ENCODE measurements at regions not wholly inside any gene's neighbourhood (a gene's known extent, or its start where the extent isn't known, plus 50 kb on each side); places are given as distances from the start of the nearest gene placed in this dataset.
"Not testable (repeated sequence)": the region's sequence is repeated elsewhere in the genome, so short reads cannot be mapped to it uniquely, and the experiment has no call there.

- no peaks in the 10 kb centered on the region for H3K27me3 ChIP-seq (ENCODE audit: insufficient read depth in 3 of 3, low read length in 2 of 3)
- no peaks in the 10 kb centered on the region for H3K4me1 ChIP-seq
- no peak for ATAC-seq
- no peak overlapping the region for H3K4me3 ChIP-seq
- no peak for DNase-seq
- intact Hi-C loops (cut with DNase I) = no loop called here
- no peak overlapping the region for H3K27ac ChIP-seq
- no peaks in the 10 kb centered on the region for H3K36me3 ChIP-seq (ENCODE audit: insufficient read depth in 1 of 2, low read depth in 1 of 2)
- H3K9me3 ChIP-seq = no peaks in the 10 kb centered on the region
- no peak for TF ChIP-seq CTCF (IDR thresholded peaks at IDR 0.05)
- WGBS, 3 donors = 62 to 69% (median 65%) methylated on average over 4 of the region's 4 CpGs
Measured at GRCh38 chr3:152646004-152646403, 188.9 kb upstream of the P2RY1 start.

GRCh38 chr3:152650177-152650576, 184.8 kb upstream of the P2RY1 start:
- 26 to 42% (median 28%) methylated on average over 4 of the region's 4 CpGs for WGBS, 3 donors
- Histone ChIP-seq H3K27ac (no peak overlapping the region), H3K9me3 (no peaks in the 10 kb centered on the region), H3K27me3 (ENCODE audit: insufficient read depth in 3 of 3, low read length in 2 of 3) (no peaks in the 10 kb centered on the region), H3K36me3 (ENCODE audit: insufficient read depth in 1 of 2, low read depth in 1 of 2) (no peaks in the 10 kb centered on the region), H3K4me3 (no peak overlapping the region), H3K4me1 (no peaks in the 10 kb centered on the region)
- no peak for TF ChIP-seq CTCF (IDR thresholded peaks at IDR 0.05)
- ATAC-seq (no peak), DNase-seq (no peak)
- intact Hi-C loops (cut with DNase I) = no loop called here

GRCh38 chr3:152650923-152651322, 184.0 kb upstream of the P2RY1 start:
- H3K27me3 ChIP-seq (ENCODE audit: insufficient read depth in 3 of 3, low read length in 2 of 3); DNase-seq; intact Hi-C loops (cut with DNase I); ATAC-seq; H3K9me3 ChIP-seq; H3K4me3 ChIP-seq; H3K27ac ChIP-seq; H3K4me1 ChIP-seq; H3K36me3 ChIP-seq (ENCODE audit: insufficient read depth in 1 of 2, low read depth in 1 of 2): not testable (repeated sequence)
- WGBS, 3 donors = 93 to 98% (median 98%) methylated on average over 4 of the region's 4 CpGs

GRCh38 chr3:152656214-152656971, 178.5 kb upstream of the P2RY1 start:
- Histone ChIP-seq H3K4me1 (no peaks in the 10 kb centered on the region), H3K4me3 (no peak overlapping the region), H3K27ac (no peak overlapping the region), H3K36me3 (ENCODE audit: insufficient read depth in 1 of 2, low read depth in 1 of 2) (no peaks in the 10 kb centered on the region), H3K27me3 (ENCODE audit: insufficient read depth in 3 of 3, low read length in 2 of 3) (no peaks in the 10 kb centered on the region), H3K9me3 (no peaks in the 10 kb centered on the region)
- 50 to 67% (median 58%) methylated on average over 10 of the region's 10 CpGs for WGBS, 3 donors
- TF ChIP-seq CTCF (IDR thresholded peaks at IDR 0.05) = no peak
- ATAC-seq (no peak), DNase-seq (no peak)
- intact Hi-C loops (cut with DNase I) = no loop called here

- no peaks in the 10 kb centered on the region for H3K36me3 ChIP-seq (ENCODE audit: insufficient read depth in 1 of 2, low read depth in 1 of 2)
- intact Hi-C loops (cut with DNase I) = no loop called here
- no peak overlapping the region for H3K4me3 ChIP-seq
Measured at GRCh38 chr3:152656972-152657355, 178.0 kb upstream of the P2RY1 start.

More at GRCh38 chr3:152656972-152657355, 178.0 kb upstream of the P2RY1 start:
- TF ChIP-seq CTCF (IDR thresholded peaks at IDR 0.05) = no peak
- Histone ChIP-seq H3K27me3 (ENCODE audit: insufficient read depth in 3 of 3, low read length in 2 of 3) (no peaks in the 10 kb centered on the region), H3K4me1 (no peaks in the 10 kb centered on the region), H3K27ac (no peak overlapping the region), H3K9me3 (no peaks in the 10 kb centered on the region)
- ATAC-seq (no peak), DNase-seq (no peak)

Data from psoas muscle (tissue), 7 donors.